K562 (cell line): ENCODE measurements at regions not wholly inside any gene's neighbourhood (a gene's known extent, or its start where the extent isn't known, plus 50 kb on each side); places are given as distances from the start of the nearest gene placed in this dataset.

Experiments used
- ATAC-seq: fragments of 200-7000 bp; cut with Tn5 transposase; 3 replicates; pipeline ENCODE4 v1.9.1; 2020; ENCODE audit warnings: moderate library complexity
- BruUV-seq: library from RNA; stranded (reverse); fragments of 400-500 nt; replicated peaks from 2 replicates; lab custom pipeline; 2021; lab: Mats Ljungman, UMichigan
- CTCF ChIA-PET: fragments of 300-600 bp; formaldehyde crosslinking; extraction: SDS; loops from one replicate; lab custom pipeline; 2021; ENCODE audit warnings: low intra/inter-chr PET ratio; lab: Yijun Ruan, JAX
- POLR2A ChIA-PET: fragments of 300-600, 350-650 bp; sonication (Branson Sonifier 250); formaldehyde crosslinking; extraction: SDS; loops from one replicate; lab custom pipeline; 2021; ENCODE audit warnings: antibody characterized with exemption, inconsistent platforms; lab: Yijun Ruan, JAX
- DNase-seq, 4 experiments: peaks; one replicate each; pipeline versions ENCODE4 v3.0.0 to v3.0.0-alpha.2; 2011 to 2018; ENCODE audit warnings: low spot score in 3 of 4, mixed read lengths in 3 of 4; ENCODE audit errors: extremely low read depth in 1 of 4
- FAIRE-seq: peaks from 2 replicates; lab custom pipeline; 2011; peaks lifted over from hg19 to GRCh38; lab: Jason Lieb, UNC
- H2AFZ ChIP-seq: 2 replicates; pipeline ENCODE4 v1.6.0; 2011; ENCODE audit warnings: low read depth, low read length, control low read depth, inconsistent platforms
- H3K27ac ChIP-seq: fragments of 200-600 bp; 3 replicates; pipeline ENCODE4 v1.8.0; 2011; ENCODE audit warnings: low read depth, mild to moderate bottlenecking, control low read depth, inconsistent platforms, low read length, moderate library complexity, mixed read lengths; ENCODE audit errors: extremely low read depth
- H3K27me3 ChIP-seq, 2 experiments: fragments of 300-600 bp in 1 of 2; 2 replicates in 1 of 2; 3 replicates in 1 of 2; pipeline versions ENCODE4 v1.6.0 to v1.8.0; 2011; ENCODE audit warnings: inconsistent platforms in 2 of 2, low read length in 2 of 2, mild to moderate bottlenecking in 1 of 2, mixed read lengths in 1 of 2, moderate library complexity in 1 of 2; ENCODE audit not compliant: control insufficient read depth in 2 of 2, insufficient read depth in 2 of 2
- H3K36me3 ChIP-seq: fragments of 300-600 bp; 3 replicates; pipeline ENCODE4 v1.8.0; 2011; ENCODE audit warnings: mild to moderate bottlenecking, low read length, inconsistent platforms; ENCODE audit not compliant: control insufficient read depth, insufficient read depth
- H3K4me1 ChIP-seq, 2 experiments: fragments of 200-600 bp in 1 of 2; replicated peaks in 1 of 2; 2 replicates in 1 of 2; 3 replicates in 1 of 2; pipeline versions ENCODE4 v1.5.1 to v1.8.0; 2011; ENCODE audit warnings: inconsistent platforms in 2 of 2, low read length in 2 of 2, mild to moderate bottlenecking in 1 of 2, mixed read lengths in 1 of 2, moderate library complexity in 1 of 2; ENCODE audit not compliant: control insufficient read depth in 2 of 2, insufficient read depth in 2 of 2
- H3K4me2 ChIP-seq: 2 replicates; pipeline ENCODE4 v1.6.1; 2011; ENCODE audit warnings: low read length, control low read depth, inconsistent platforms, mixed read lengths; ENCODE audit not compliant: insufficient read depth
- H3K4me3 ChIP-seq: fragments of 200-600 bp; sonication (generic), shearing (Covaris generic); 2 replicates; pipeline ENCODE4 v1.5.1; 2016; ENCODE audit warnings: control low read depth, inconsistent platforms
- H3K79me2 ChIP-seq: fragments of 200-600 bp; 3 replicates; pipeline ENCODE4 v1.8.0; 2011; ENCODE audit warnings: low read length, inconsistent platforms; ENCODE audit not compliant: control insufficient read depth, insufficient read depth
- H3K9ac ChIP-seq, 2 experiments: 2 replicates each; pipeline versions ENCODE4 v1.6.0 to v1.6.1; 2011; ENCODE audit warnings: low read depth in 2 of 2, low read length in 2 of 2, control low read depth in 1 of 2, inconsistent platforms in 1 of 2, mild to moderate bottlenecking in 1 of 2, mixed read lengths in 1 of 2; ENCODE audit not compliant: insufficient read depth in 1 of 2
- H3K9me1 ChIP-seq: one replicate; pipeline ENCODE4 v1.6.0; 2011; ENCODE audit warnings: inconsistent platforms, mild to moderate bottlenecking, low read length, moderate library complexity; ENCODE audit not compliant: control insufficient read depth, insufficient read depth
- H3K9me3 ChIP-seq: replicated peaks from 2 replicates; pipeline ENCODE4 v1.5.1; 2011; ENCODE audit warnings: low read depth, low read length, inconsistent platforms; ENCODE audit not compliant: control insufficient read depth, insufficient read depth
- H4K20me1 ChIP-seq: replicated peaks from 2 replicates; pipeline ENCODE4 v1.6.1; 2011; ENCODE audit warnings: low read length, inconsistent platforms, mixed read lengths; ENCODE audit not compliant: control insufficient read depth, insufficient read depth
- BRF1 ChIP-seq: IDR thresholded peaks from 3 replicates; pipeline ENCODE4 v1.6.1; 2011; ENCODE audit warnings: borderline replicate concordance, mild to moderate bottlenecking; ENCODE audit not compliant: insufficient read length; ENCODE audit errors: extremely low read depth
- CEBPG ChIP-seq, 3 experiments: fragments of 200-800 bp in 1 of 3; sonication (Bioruptor generic) in 1 of 3; sonication (generic) in 1 of 3; formaldehyde crosslinking in 1 of 3; IDR thresholded peaks in 2 of 3; conservative IDR thresholded peaks in 1 of 3; 2 replicates each; pipeline versions ENCODE4 v1.6.1 to v1.8.0; 2016 to 2022; ENCODE audit warnings: missing compliant biosample characterization in 2 of 3, missing genetic modification characterization in 2 of 3, mild to moderate bottlenecking in 1 of 3, missing genetic modification reagents in 1 of 3
- FOXM1 ChIP-seq, 2 experiments: fragments of 450-650 bp in 1 of 2; sonication (generic) in 1 of 2; formaldehyde crosslinking in 1 of 2; IDR thresholded peaks; 2 replicates each; pipeline versions ENCODE4 v1.6.1 to v1.9.0; 2017 to 2022; ENCODE audit warnings: low read depth in 2 of 2, mild to moderate bottlenecking in 2 of 2, missing genetic modification reagents in 1 of 2, moderate library complexity in 1 of 2
- GABPA ChIP-seq: fragments of 200-800 bp; sonication (Bioruptor generic); conservative IDR thresholded peaks from 2 replicates; pipeline ENCODE4 v1.6.1; 2016; ENCODE audit warnings: low read depth, missing genetic modification characterization, missing compliant biosample characterization
- HDGF ChIP-seq: fragments of 450-650 bp; IDR thresholded peaks from 2 replicates; pipeline ENCODE4 v1.6.1; 2016
- HIVEP1 ChIP-seq: fragments of 250-450 bp; sonication (Bioruptor Pico); IDR thresholded peaks from 2 replicates; pipeline ENCODE4 v1.4.0; 2020; ENCODE audit warnings: mild to moderate bottlenecking
- NCOA6 ChIP-seq: fragments of 450-650 bp; IDR thresholded peaks from 2 replicates; pipeline ENCODE4 v1.6.1; 2017; ENCODE audit warnings: mild to moderate bottlenecking
- NFE2 ChIP-seq: IDR thresholded peaks from 2 replicates; pipeline ENCODE4 v1.6.1; 2014; ENCODE audit warnings: antibody characterized with exemption, low read depth
- NFXL1 ChIP-seq: fragments of 450-650 bp; formaldehyde crosslinking; IDR thresholded peaks from 2 replicates; pipeline ENCODE4 v1.4.0; 2021; ENCODE audit warnings: mild to moderate bottlenecking
- POLR2A ChIP-seq: fragments of 450-650 bp; conservative IDR thresholded peaks from 2 replicates; pipeline ENCODE4 v1.6.1; 2016
- PRMT5 ChIP-seq: sonication (generic); formaldehyde crosslinking; IDR thresholded peaks from 2 replicates; pipeline ENCODE4 v1.5.0; 2020; ENCODE audit warnings: missing genetic modification reagents
- TSC22D4 ChIP-seq: fragments of 450-650 bp; IDR thresholded peaks from 2 replicates; pipeline ENCODE4 v1.6.1; 2016; ENCODE audit warnings: missing genetic modification characterization, missing biosample characterization, control low read depth
- ZNF445 ChIP-seq: fragments of 250-450 bp; sonication (Bioruptor Pico); IDR thresholded peaks from 2 replicates; pipeline ENCODE4 v1.4.0; 2020; ENCODE audit warnings: low read depth, mild to moderate bottlenecking, moderate library complexity
- ZNF449 ChIP-seq: fragments of 250-450 bp; sonication (Bioruptor Pico); IDR thresholded peaks from 2 replicates; pipeline ENCODE4 v1.8.0; 2022; ENCODE audit warnings: moderate library complexity, mild to moderate bottlenecking, inconsistent platforms
- ZNF740 ChIP-seq, 3 experiments: fragments of 200-800 bp in 1 of 3; sonication (Bioruptor generic) in 1 of 3; sonication (generic) in 1 of 3; formaldehyde crosslinking in 1 of 3; IDR thresholded peaks; 2 replicates each; pipeline versions ENCODE4 v1.6.1 to v1.8.0; 2016 to 2022; ENCODE audit warnings: mild to moderate bottlenecking in 2 of 3, missing compliant biosample characterization in 2 of 3, missing genetic modification characterization in 2 of 3, missing genetic modification reagents in 1 of 3
- WGBS: fragments of 100-300 bp; shearing (Covaris generic); methylation state at CpG from one replicate; pipeline ENCODE4 v1.1.6; 2016; ENCODE audit warnings: low coverage, mixed read lengths; ENCODE audit not compliant: insufficient coverage; ENCODE audit errors: missing lambda C conversion rate; 5-methylcytosine and 5-hydroxymethylcytosine counted together
- in situ Hi-C: fragments of 300-500 bp; cut with MboI; formaldehyde crosslinking; loops from 4 replicates; pipeline ENCODE4 v1.15.0; 2018; ENCODE audit warnings: inconsistent platforms, mixed read lengths
- intact Hi-C: fragments of 100-400 bp; cut with micrococcal nuclease; formaldehyde crosslinking; loops from 2 replicates; pipeline ENCODE4 v1.14.2; 2022

GRCh38 chr6:9810286-9810685 lies 604.6 kb downstream of the TFAP2A start:
- no peaks in the 10 kb centered on the region for H4K20me1 ChIP-seq
- CTCF ChIA-PET, result no interaction called here
- H3K4me3 ChIP-seq, result no peak overlapping the region
- no peaks in the 10 kb centered on the region for H3K27me3 ChIP-seq
- H3K9me3 ChIP-seq, result peaks cover 2% of the 10 kb centered on the region; the same call in 1 of the 2 replicates
- no peaks in the 10 kb centered on the region for H3K36me3 ChIP-seq
- intact Hi-C loops (no loop called here), in situ Hi-C loops (no loop called here)
- H3K4me1 ChIP-seq, result no peaks in the 10 kb centered on the region
- no peak for ATAC-seq
- no peak overlapping the region for H3K27ac ChIP-seq
- H3K9me1 ChIP-seq, result no peaks in the 10 kb centered on the region
- no peak overlapping the region for H3K9ac ChIP-seq
- H3K79me2 ChIP-seq, result no peaks in the 10 kb centered on the region
- POLR2A ChIA-PET, result no interaction called here
- FAIRE-seq, result no peak
- TF ChIP-seq GABPA (tag) (no peak), HDGF (no peak), HIVEP1 (CRISPR knock-in tag) (no peak), BRF1 (no peak)
- DNase-seq, result no peak
- no TSS peak for BruUV-seq
- no peak overlapping the region for H3K4me2 ChIP-seq
- no peak overlapping the region for H2AFZ ChIP-seq
- 3% methylated on average over 6 of the region's 6 CpGs for WGBS

GRCh38 chr6:9806195-9806594 lies 608.7 kb downstream of the TFAP2A start:
- Histone ChIP-seq H3K27ac (no peak overlapping the region), H3K4me3 (no peak overlapping the region), H3K4me2 (no peak overlapping the region), H3K9ac (no peak overlapping the region), H3K9me1 (no peaks in the 10 kb centered on the region), H4K20me1 (no peaks in the 10 kb centered on the region), H3K36me3 (no peaks in the 10 kb centered on the region), H3K4me1 (no peaks in the 10 kb centered on the region), H3K27me3 (no peaks in the 10 kb centered on the region), H2AFZ (no peak overlapping the region), H3K79me2 (no peaks in the 10 kb centered on the region), H3K9me3 (peaks cover 2% of the 10 kb centered on the region; the same call in 1 of the 2 replicates)
- ATAC-seq (no peak), DNase-seq (no peak), FAIRE-seq (no peak)
- in situ Hi-C loops, result no loop called here
- WGBS, result 0% methylated on average over 6 of the region's 6 CpGs
- CTCF ChIA-PET, result no interaction called here
- intact Hi-C loops, result no loop called here
- BruUV-seq, result no TSS peak
- POLR2A ChIA-PET, result no interaction called here
- TF ChIP-seq ZNF449 (no peak), ZNF445 (CRISPR knock-in tag) (no peak), FOXM1 (IDR thresholded peaks at IDR 0.05; ENCODE audit: low read depth) (no peak), FOXM1 (CRISPR knock-in tag; IDR thresholded peaks at IDR 0.05; ENCODE audit: low read depth) (no peak), PRMT5 (CRISPR knock-in tag) (no peak), NFXL1 (no peak), TSC22D4 (tag) (no peak), NCOA6 (no peak), ZNF740 (CRISPR knock-in tag; IDR thresholded peaks at IDR 0.05) (no peak), ZNF740 (tag; IDR thresholded peaks at IDR 0.05) (no peak), NFE2 (no peak), POLR2A (no peak), CEBPG (CRISPR knock-in tag; IDR thresholded peaks at IDR 0.05) (no peak), CEBPG (tag; conservative IDR thresholded peaks at IDR 0.05 in 1 of 2, IDR thresholded peaks at IDR 0.05 in 1 of 2) (no peak)
